MM.1S (cell line): ENCODE measurements at regions not wholly inside any gene's neighbourhood (a gene's known extent, or its start where the extent isn't known, plus 50 kb on each side); places are given as distances from the start of the nearest gene placed in this dataset.

ENCODE experiments used
- DNase-seq: peaks from one replicate; pipeline ENCODE4 v3.0.0-alpha.2; 2015
- H2AFZ ChIP-seq: fragments of 300-600 bp; sonication (generic); 2 replicates; pipeline ENCODE4 v1.6.0; 2016; ENCODE audit warnings: antibody characterized with exemption, low read length
- H3F3A ChIP-seq: fragments of 300-600 bp; sonication (generic); 2 replicates; pipeline ENCODE4 v1.6.1; 2016; ENCODE audit warnings: mild to moderate bottlenecking, antibody characterized with exemption, low read length, moderate library complexity, mixed read lengths; ENCODE audit not compliant: insufficient read depth
- H3K27ac ChIP-seq: fragments of 300-600 bp; sonication (generic); 2 replicates; pipeline ENCODE4 v1.5.1; 2016; ENCODE audit warnings: mild to moderate bottlenecking, low read length
- H3K27me3 ChIP-seq: fragments of 300-600 bp; sonication (generic); replicated peaks from 2 replicates; pipeline ENCODE4 v1.6.0; 2016; ENCODE audit warnings: low read length; ENCODE audit not compliant: insufficient read depth
- H3K36me3 ChIP-seq: fragments of 300-600 bp; sonication (generic); replicated peaks from 2 replicates; pipeline ENCODE4 v1.6.1; 2016; ENCODE audit warnings: mild to moderate bottlenecking, low read length, mixed read lengths; ENCODE audit not compliant: insufficient read depth
- H3K4me1 ChIP-seq: fragments of 300-600 bp; sonication (generic); 2 replicates; pipeline ENCODE4 v1.6.1; 2016; ENCODE audit warnings: low read length, mixed read lengths
- H3K4me2 ChIP-seq: fragments of 300-600 bp; sonication (generic); 2 replicates; pipeline ENCODE4 v1.6.0; 2016; ENCODE audit warnings: low read depth, low read length
- H3K4me3 ChIP-seq: fragments of 300-600 bp; sonication (generic); 2 replicates; pipeline ENCODE4 v1.5.1; 2016; ENCODE audit warnings: low read length, mixed read lengths
- H3K79me2 ChIP-seq: fragments of 300-600 bp; sonication (generic); 2 replicates; pipeline ENCODE4 v1.6.1; 2016; ENCODE audit warnings: mixed run types, low read length, mixed read lengths
- H3K9ac ChIP-seq: fragments of 300-600 bp; sonication (generic); 2 replicates; pipeline ENCODE4 v1.6.1; 2016; ENCODE audit warnings: low read length, mixed read lengths
- H3K9me2 ChIP-seq: fragments of 300-600 bp; sonication (generic); replicated peaks from 2 replicates; pipeline ENCODE4 v1.6.1; 2016; ENCODE audit warnings: mild to moderate bottlenecking, low read length, mixed read lengths; ENCODE audit not compliant: insufficient read depth
- H3K9me3 ChIP-seq: fragments of 300-600 bp; sonication (generic); replicated peaks from 2 replicates; pipeline ENCODE4 v1.6.1; 2016; ENCODE audit warnings: mild to moderate bottlenecking, low read length, mixed read lengths; ENCODE audit not compliant: insufficient read depth
- H4K20me1 ChIP-seq: fragments of 300-600 bp; sonication (generic); 2 replicates; pipeline ENCODE4 v1.6.1; 2016; ENCODE audit warnings: mild to moderate bottlenecking, low read length, moderate library complexity, mixed read lengths; ENCODE audit not compliant: insufficient read depth
- CTCF ChIP-seq: fragments of 300-600 bp; sonication (generic); IDR thresholded peaks from 2 replicates; pipeline ENCODE4 v1.5.1; 2016; ENCODE audit warnings: antibody characterized with exemption, low read length, mixed read lengths
- EZH2 ChIP-seq: fragments of 300-600 bp; sonication (generic); optimal IDR thresholded peaks from 2 replicates; pipeline ENCODE3; 2017; ENCODE audit warnings: low read depth, mild to moderate bottlenecking, antibody characterized with exemption, low read length, mixed read lengths
- EZH2phosphoT487 ChIP-seq: fragments of 300-600 bp; sonication (generic); IDR thresholded peaks from 2 replicates; pipeline ENCODE4 v1.6.1; 2018; ENCODE audit warnings: antibody characterized with exemption, low read length

GRCh38 chr2:15031745-15032240, 399.3 kb downstream of the LRATD1 start:
- Histone ChIP-seq H4K20me1 (no peaks in the 10 kb centered on the region), H3K36me3 (no peaks in the 10 kb centered on the region), H3K27me3 (no peaks in the 10 kb centered on the region), H3K4me2 (no peak overlapping the region), H2AFZ (no peak overlapping the region), H3K9me2 (no peaks in the 10 kb centered on the region), H3K9me3 (no peaks in the 10 kb centered on the region), H3K4me3 (no peak overlapping the region), H3F3A (no peaks in the 10 kb centered on the region), H3K9ac (no peak overlapping the region), H3K4me1 (no peaks in the 10 kb centered on the region), H3K27ac (no peak overlapping the region), H3K79me2 (no peaks in the 10 kb centered on the region)
- TF ChIP-seq EZH2phosphoT487 (no peak), EZH2 (no peak), CTCF (no peak)
- no peak for DNase-seq

- Histone ChIP-seq H3K4me2 (no peak overlapping the region), H3K4me3 (no peak overlapping the region), H3K9ac (no peak overlapping the region), H3K4me1 (no peaks in the 10 kb centered on the region), H3K9me3 (no peaks in the 10 kb centered on the region), H3K27ac (no peak overlapping the region), H3K79me2 (no peaks in the 10 kb centered on the region), H4K20me1 (no peaks in the 10 kb centered on the region), H2AFZ (no peak overlapping the region), H3K27me3 (no peaks in the 10 kb centered on the region), H3K36me3 (no peaks in the 10 kb centered on the region), H3K9me2 (no peaks in the 10 kb centered on the region), H3F3A (no peaks in the 10 kb centered on the region)
- no peak for DNase-seq
- no peak for TF ChIP-seq CTCF
- no peak for TF ChIP-seq EZH2phosphoT487
- no peak for TF ChIP-seq EZH2
These were observed 401.7 kb downstream of the LRATD1 start for GRCh38 chr2:15034246-15034645.

GRCh38 chr2:15034860-15035259, 402.3 kb downstream of the LRATD1 start:
- Histone ChIP-seq H3K27ac (no peak overlapping the region), H2AFZ (no peak overlapping the region), H3K4me3 (no peak overlapping the region), H3K4me2 (no peak overlapping the region), H3K9ac (no peak overlapping the region), H3K36me3 (no peaks in the 10 kb centered on the region), H3K27me3 (no peaks in the 10 kb centered on the region), H3K9me3 (no peaks in the 10 kb centered on the region), H3K79me2 (no peaks in the 10 kb centered on the region), H4K20me1 (no peaks in the 10 kb centered on the region), H3K4me1 (no peaks in the 10 kb centered on the region), H3F3A (no peaks in the 10 kb centered on the region), H3K9me2 (no peaks in the 10 kb centered on the region)
- no peak for DNase-seq
- TF ChIP-seq CTCF (no peak), EZH2 (no peak), EZH2phosphoT487 (no peak)
